HepG2 (cell line): ENCODE measurements at regions not wholly inside any gene's neighbourhood (a gene's known extent, or its start where the extent isn't known, plus 50 kb on each side); places are given as distances from the start of the nearest gene placed in this dataset.

ENCODE experiments used
- BATF2 ChIP-seq: sonication (generic); formaldehyde crosslinking; IDR thresholded peaks from 2 replicates; pipeline ENCODE4 v1.8.0; 2022; ENCODE audit warnings: mild to moderate bottlenecking, missing genetic modification reagents, moderate library complexity
- ZZZ3 ChIP-seq: sonication (generic); formaldehyde crosslinking; IDR thresholded peaks from 2 replicates; pipeline ENCODE4 v1.4.0; 2020; ENCODE audit warnings: missing genetic modification reagents, mild to moderate bottlenecking, borderline replicate concordance

GRCh38 chr2:196489371-196489770, 150.1 kb upstream of the CCDC150 start:
- TF ChIP-seq ZZZ3 (CRISPR knock-in tag) (no peak), BATF2 (CRISPR knock-in tag) (no peak)
